ENCODE measurements at regions not wholly inside any gene's neighbourhood (a gene's known extent, or its start where the extent isn't known, plus 50 kb on each side); places are given as distances from the start of the nearest gene placed in this dataset.

DNA sequence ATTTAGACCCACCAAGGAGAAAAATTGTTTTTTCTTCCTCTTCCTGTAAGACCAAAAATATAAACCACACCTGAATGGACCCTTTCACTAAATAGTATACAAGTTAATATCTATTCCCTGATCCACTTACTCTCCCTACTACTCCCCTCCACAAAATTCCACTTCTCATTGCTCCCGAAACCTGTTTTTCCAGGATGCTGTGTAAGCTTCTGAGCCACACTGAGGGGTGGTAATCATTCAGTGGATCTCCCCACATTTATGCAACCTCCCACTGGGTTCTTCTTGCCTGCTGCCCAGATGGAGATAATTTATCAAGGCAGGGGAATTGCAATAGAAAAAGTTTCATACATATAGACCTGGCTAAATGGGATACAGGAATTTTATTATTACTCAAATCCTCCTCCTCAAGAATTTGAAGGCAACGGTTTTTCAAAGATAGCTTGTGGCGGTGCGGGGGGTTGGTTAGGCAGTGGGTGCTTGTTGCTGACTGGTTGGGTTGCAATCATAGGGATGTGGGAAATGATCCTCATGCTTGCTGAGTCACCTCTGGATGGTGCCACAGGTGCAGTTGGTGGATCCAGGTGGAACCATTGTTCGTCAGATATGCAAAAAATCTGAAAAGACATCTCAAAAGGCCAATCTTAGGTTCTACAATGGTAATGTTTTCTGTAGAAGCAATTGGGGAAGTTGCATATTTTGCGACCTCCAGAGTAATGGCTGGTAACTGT is 970.3 kb downstream of the CNTNAP5 start:
- Mint-ChIP-seq H3K4me1 (no peaks in the 10 kb centered on the region), H3K36me3 (ENCODE audit: low read depth) (no peaks in the 10 kb centered on the region), H3K27me3 (ENCODE audit: insufficient read depth) (no peaks in the 10 kb centered on the region), H3K4me3 (no peak overlapping the region), H3K9me3 (no peaks in the 10 kb centered on the region), H3K27ac (no peak overlapping the region)
- WGBS, 2 experiments (ENCODE audit: insufficient coverage in 1 of 2, insufficient read length in 1 of 2) = 87 to 90% methylated on average over 3 to 6 of the region's 6 CpGs
- no peaks in the 10 kb centered on the region for H3K36me3 ChIP-seq (ENCODE audit: control insufficient read depth, insufficient read depth, low read length)
- H3K4me3 ChIP-seq (ENCODE audit: low read length) = no peak overlapping the region
- peaks cover 5% of the 10 kb centered on the region for H3K9me3 ChIP-seq (ENCODE audit: control insufficient read depth, low read length)
- H3K27ac ChIP-seq (ENCODE audit: low read depth, low read length) = no peak overlapping the region
- TF ChIP-seq, protein P1, sequence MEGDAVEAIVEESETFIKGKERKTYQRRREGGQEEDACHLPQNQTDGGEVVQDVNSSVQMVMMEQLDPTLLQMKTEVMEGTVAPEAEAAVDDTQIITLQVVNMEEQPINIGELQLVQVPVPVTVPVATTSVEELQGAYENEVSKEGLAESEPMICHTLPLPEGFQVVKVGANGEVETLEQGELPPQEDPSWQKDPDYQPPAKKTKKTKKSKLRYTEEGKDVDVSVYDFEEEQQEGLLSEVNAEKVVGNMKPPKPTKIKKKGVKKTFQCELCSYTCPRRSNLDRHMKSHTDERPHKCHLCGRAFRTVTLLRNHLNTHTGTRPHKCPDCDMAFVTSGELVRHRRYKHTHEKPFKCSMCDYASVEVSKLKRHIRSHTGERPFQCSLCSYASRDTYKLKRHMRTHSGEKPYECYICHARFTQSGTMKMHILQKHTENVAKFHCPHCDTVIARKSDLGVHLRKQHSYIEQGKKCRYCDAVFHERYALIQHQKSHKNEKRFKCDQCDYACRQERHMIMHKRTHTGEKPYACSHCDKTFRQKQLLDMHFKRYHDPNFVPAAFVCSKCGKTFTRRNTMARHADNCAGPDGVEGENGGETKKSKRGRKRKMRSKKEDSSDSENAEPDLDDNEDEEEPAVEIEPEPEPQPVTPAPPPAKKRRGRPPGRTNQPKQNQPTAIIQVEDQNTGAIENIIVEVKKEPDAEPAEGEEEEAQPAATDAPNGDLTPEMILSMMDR (conservative IDR thresholded peaks at IDR 0.05) = no peak
- H3K4me1 ChIP-seq (ENCODE audit: control insufficient read depth, insufficient read depth, low read length) = no peaks in the 10 kb centered on the region
- no peaks in the 10 kb centered on the region for H3K27me3 ChIP-seq (ENCODE audit: control insufficient read depth, insufficient read depth, low read length, poor library complexity, severe bottlenecking)
- H3K9ac ChIP-seq (ENCODE audit: extremely low read depth, low read length, poor library complexity, severe bottlenecking) = no peak overlapping the region
- no peak for DNase-seq

DNA sequence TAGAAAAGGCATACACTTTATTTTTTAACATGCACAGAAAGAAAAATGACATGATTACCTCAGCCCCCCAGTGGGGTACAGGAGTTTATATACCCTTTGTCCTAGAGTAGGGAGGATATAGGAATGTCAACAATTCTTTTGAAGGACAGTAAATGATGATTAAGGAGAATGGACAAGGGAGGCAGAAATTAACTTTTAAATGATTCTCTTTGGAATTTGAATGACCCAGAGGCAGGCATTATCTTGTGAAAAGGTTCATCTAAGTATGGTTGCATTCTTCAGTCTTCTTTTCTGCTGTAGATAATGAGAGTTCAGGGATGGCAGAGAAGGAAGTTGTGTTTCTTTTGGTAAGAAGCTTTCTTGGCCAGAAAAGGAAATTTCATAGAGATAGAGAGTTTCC is 971.3 kb downstream of the CNTNAP5 start:
- H3K36me3 Mint-ChIP-seq (ENCODE audit: low read depth) = no peaks in the 10 kb centered on the region
- Histone ChIP-seq H3K9me3 (ENCODE audit: control insufficient read depth, low read length) (peaks cover 5% of the 10 kb centered on the region), H3K4me3 (ENCODE audit: low read length) (no peak overlapping the region), H3K27ac (ENCODE audit: low read depth, low read length) (no peak overlapping the region), H3K27me3 (ENCODE audit: control insufficient read depth, insufficient read depth, low read length, poor library complexity, severe bottlenecking) (no peaks in the 10 kb centered on the region), H3K36me3 (ENCODE audit: control insufficient read depth, insufficient read depth, low read length) (no peaks in the 10 kb centered on the region), H3K9ac (ENCODE audit: extremely low read depth, low read length, poor library complexity, severe bottlenecking) (no peak overlapping the region), H3K4me1 (ENCODE audit: control insufficient read depth, insufficient read depth, low read length) (no peaks in the 10 kb centered on the region)
- DNase-seq = no peak
- H3K27me3 Mint-ChIP-seq (ENCODE audit: insufficient read depth) = no peaks in the 10 kb centered on the region
- TF ChIP-seq, protein P1 (conservative IDR thresholded peaks at IDR 0.05) = no peak
- no peaks in the 10 kb centered on the region for H3K9me3 Mint-ChIP-seq
- no peak overlapping the region for H3K27ac Mint-ChIP-seq
- H3K4me1 Mint-ChIP-seq = no peaks in the 10 kb centered on the region
- H3K4me3 Mint-ChIP-seq = no peak overlapping the region

DNA sequence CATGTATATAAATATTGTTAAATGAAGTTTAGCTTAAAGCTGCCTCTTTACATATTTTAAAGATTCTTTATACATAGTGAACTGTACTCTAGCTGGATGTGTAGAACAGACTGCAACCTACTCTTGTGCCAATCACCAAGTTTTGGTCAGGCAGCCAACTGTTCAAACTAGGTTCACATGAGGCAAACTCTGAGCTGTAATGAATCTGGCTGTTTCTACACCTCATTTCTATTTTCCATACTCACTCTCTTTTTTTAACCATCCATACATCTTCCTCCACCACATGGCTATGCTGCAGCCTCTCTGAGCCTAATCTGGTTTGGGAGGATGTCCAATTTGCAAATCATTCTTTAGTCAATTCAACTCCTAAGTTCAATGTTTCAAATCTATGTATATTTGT is 974.8 kb downstream of the CNTNAP5 start:
- Histone ChIP-seq H3K9me3 (ENCODE audit: control insufficient read depth, low read length) (no peaks in the 10 kb centered on the region), H3K27ac (ENCODE audit: low read depth, low read length) (no peak overlapping the region), H3K9ac (ENCODE audit: extremely low read depth, low read length, poor library complexity, severe bottlenecking) (no peak overlapping the region), H3K36me3 (ENCODE audit: control insufficient read depth, insufficient read depth, low read length) (no peaks in the 10 kb centered on the region), H3K4me1 (ENCODE audit: control insufficient read depth, insufficient read depth, low read length) (no peaks in the 10 kb centered on the region), H3K4me3 (ENCODE audit: low read length) (no peak overlapping the region), H3K27me3 (ENCODE audit: control insufficient read depth, insufficient read depth, low read length, poor library complexity, severe bottlenecking) (no peaks in the 10 kb centered on the region)
- H3K4me3 Mint-ChIP-seq = no peak overlapping the region
- H3K27me3 Mint-ChIP-seq (ENCODE audit: insufficient read depth) = no peaks in the 10 kb centered on the region
- no peak for DNase-seq
- no peaks in the 10 kb centered on the region for H3K36me3 Mint-ChIP-seq (ENCODE audit: low read depth)
- H3K27ac Mint-ChIP-seq = no peak overlapping the region
- no peaks in the 10 kb centered on the region for H3K4me1 Mint-ChIP-seq
- TF ChIP-seq, protein P1 (conservative IDR thresholded peaks at IDR 0.05) = no peak
- no peaks in the 10 kb centered on the region for H3K9me3 Mint-ChIP-seq
